Thymus (tissue), 11 donors: ENCODE measurements at regions not wholly inside any gene's neighbourhood (a gene's known extent, or its start where the extent isn't known, plus 50 kb on each side); places are given as distances from the start of the nearest gene placed in this dataset.

Experiments
- DNase-seq, 9 donors: peaks; one replicate each; pipeline ENCODE4 v3.0.0-alpha.2; 2013; ENCODE audit warnings: low spot score in 9 of 9, low read depth in 6 of 9, missing footprints in 1 of 9
- H3K27ac ChIP-seq, 2 donors: one replicate each; pipeline ENCODE4 v1.5.1; 2013; ENCODE audit warnings: control low read depth in 1 of 2, low read depth in 1 of 2, low read length in 1 of 2, mild to moderate bottlenecking in 1 of 2, moderate library complexity in 1 of 2
- H3K27me3 ChIP-seq, 2 donors: one replicate each; pipeline ENCODE4 v1.5.1; 2013; ENCODE audit warnings: low read length in 1 of 2; ENCODE audit not compliant: control insufficient read depth in 2 of 2, insufficient read depth in 1 of 2
- H3K36me3 ChIP-seq, 2 donors: one replicate each; pipeline ENCODE4 v1.5.1; 2013; ENCODE audit warnings: low read length in 1 of 2, mild to moderate bottlenecking in 1 of 2, moderate library complexity in 1 of 2; ENCODE audit not compliant: control insufficient read depth in 2 of 2, insufficient read depth in 2 of 2
- H3K4me1 ChIP-seq, 2 donors: one replicate each; pipeline ENCODE4 v1.5.1; 2013; ENCODE audit warnings: low read length in 2 of 2; ENCODE audit not compliant: control insufficient read depth in 2 of 2, insufficient read depth in 2 of 2
- H3K4me3 ChIP-seq, 2 donors: one replicate each; pipeline ENCODE4 v1.5.1; 2013; ENCODE audit warnings: low read length in 2 of 2, control low read depth in 1 of 2, mild to moderate bottlenecking in 1 of 2
- H3K9me3 ChIP-seq, 2 donors: one replicate each; pipeline ENCODE4 v1.5.1; 2013; ENCODE audit warnings: low read length in 1 of 2, mild to moderate bottlenecking in 1 of 2; ENCODE audit not compliant: control insufficient read depth in 2 of 2, insufficient read depth in 1 of 2
- WGBS: extraction: QIAGEN DNeasy Blood & Tissue Kit; methylation state at CpG from one replicate; pipeline ENCODE4 v1.1.7; 2013; 5-methylcytosine and 5-hydroxymethylcytosine counted together
- donor health status: healthy.

DNA sequence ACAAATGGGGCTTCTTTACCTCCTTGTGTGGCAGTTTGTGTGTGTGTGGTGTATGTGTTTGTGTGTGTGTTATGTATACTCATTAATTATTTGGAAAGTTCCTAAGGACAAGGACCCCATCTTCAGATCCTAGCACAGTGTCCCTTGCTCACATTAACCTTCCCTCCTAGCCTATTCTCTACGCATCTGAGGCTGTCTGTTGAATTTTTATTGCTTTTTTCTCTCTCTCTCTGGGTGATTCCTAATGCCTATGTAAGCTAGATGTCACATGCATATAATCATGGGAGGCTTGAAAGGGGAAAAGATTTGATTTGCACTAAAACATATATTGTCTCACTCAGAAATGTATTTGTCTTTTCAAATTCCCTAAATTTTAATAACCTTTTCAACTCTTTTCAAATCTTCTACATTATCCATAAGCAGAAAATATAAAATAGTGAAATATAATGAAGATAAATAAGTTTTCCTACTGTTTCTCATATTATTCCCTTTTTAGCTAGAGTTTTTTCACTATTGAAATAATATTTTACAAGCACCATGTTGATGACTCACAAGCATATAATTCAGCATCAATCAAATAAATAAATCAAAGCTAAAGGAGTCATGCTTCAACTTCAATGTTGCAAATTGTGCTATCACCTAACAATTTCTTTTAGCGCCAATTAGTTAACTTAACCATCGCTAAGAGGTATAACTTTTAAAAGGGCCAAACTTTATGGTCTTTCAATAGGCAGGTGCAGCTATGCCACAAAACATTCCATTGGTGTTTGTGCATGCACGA lies 199.0 kb upstream of the ERBB4 start:
- no peak overlapping the region for H3K4me3 ChIP-seq
- no peak overlapping the region for H3K27ac ChIP-seq
- no peaks in the 10 kb centered on the region for H3K36me3 ChIP-seq
- H3K9me3 ChIP-seq: no peaks in the 10 kb centered on the region
- DNase-seq: no peak
- no peaks in the 10 kb centered on the region for H3K4me1 ChIP-seq
- no peaks in the 10 kb centered on the region for H3K27me3 ChIP-seq
- 94% methylated on average over 4 of the region's 4 CpGs for WGBS

- 97% methylated on average over 1 of the region's 1 CpG for WGBS
- H3K4me1 ChIP-seq: no peaks in the 10 kb centered on the region
- H3K27me3 ChIP-seq: no peaks in the 10 kb centered on the region
- H3K4me3 ChIP-seq: no peak overlapping the region
- no peak overlapping the region for H3K27ac ChIP-seq
- no peak for DNase-seq
- H3K36me3 ChIP-seq: no peaks in the 10 kb centered on the region
- no peaks in the 10 kb centered on the region for H3K9me3 ChIP-seq
These were observed 197.8 kb upstream of the ERBB4 start for GRCh38 chr2:212736385-212736726.

- H3K27me3 ChIP-seq: no peaks in the 10 kb centered on the region
- H3K27ac ChIP-seq: no peak overlapping the region
- WGBS: 92% methylated on average over 4 of the region's 4 CpGs
- H3K4me3 ChIP-seq: no peak overlapping the region
- H3K9me3 ChIP-seq: no peaks in the 10 kb centered on the region
- no peaks in the 10 kb centered on the region for H3K36me3 ChIP-seq
- no peaks in the 10 kb centered on the region for H3K4me1 ChIP-seq
- DNase-seq: no peak
These were observed 194.7 kb upstream of the ERBB4 start for GRCh38 chr2:212733273-212733672.

DNA sequence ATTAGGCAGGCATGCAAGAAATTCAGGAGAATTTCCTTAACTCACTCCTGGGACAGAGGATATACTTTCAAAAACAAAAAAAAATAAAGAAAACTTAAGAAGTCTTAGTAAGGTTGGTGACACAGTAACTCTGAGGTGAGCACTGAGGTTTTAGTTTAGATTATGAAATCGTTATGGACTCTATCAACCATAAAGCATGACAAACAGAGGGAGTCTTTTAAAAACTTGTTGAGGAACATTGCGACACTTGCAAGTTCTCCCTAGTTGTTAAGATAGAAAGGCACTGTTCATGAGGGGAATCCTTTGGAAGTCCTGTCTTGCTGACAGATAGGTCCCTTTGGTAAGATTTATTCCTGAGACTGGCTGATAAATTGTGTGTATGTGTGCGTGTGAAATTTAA lies 194.3 kb upstream of the ERBB4 start:
- Histone ChIP-seq H3K27me3 (no peaks in the 10 kb centered on the region), H3K36me3 (no peaks in the 10 kb centered on the region), H3K27ac (no peak overlapping the region), H3K4me1 (no peaks in the 10 kb centered on the region), H3K9me3 (no peaks in the 10 kb centered on the region), H3K4me3 (no peak overlapping the region)
- no peak for DNase-seq
- WGBS: 96% methylated on average over 3 of the region's 3 CpGs

DNA sequence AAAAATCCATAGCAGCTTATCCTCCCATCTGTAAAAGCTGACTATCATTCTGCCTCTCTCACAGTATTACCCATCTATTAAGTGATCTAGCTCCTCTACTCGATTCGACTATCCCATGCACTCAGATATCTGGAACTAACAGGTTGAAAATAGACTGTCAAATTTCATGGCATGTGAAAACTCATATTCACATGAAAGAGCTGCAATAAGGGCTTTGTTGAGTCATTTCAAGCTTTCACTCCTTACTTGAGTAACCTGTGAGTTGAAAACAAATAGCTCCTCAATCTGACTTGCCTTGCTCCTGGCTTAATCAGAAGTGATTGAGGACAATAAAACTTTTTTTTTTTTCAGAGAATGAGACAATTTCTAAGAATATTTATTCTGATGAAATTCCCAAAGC lies 192.4 kb upstream of the ERBB4 start:
- no peaks in the 10 kb centered on the region for H3K9me3 ChIP-seq
- no peaks in the 10 kb centered on the region for H3K4me1 ChIP-seq
- DNase-seq: no peak
- 85% methylated on average over 2 of the region's 2 CpGs for WGBS
- H3K4me3 ChIP-seq: no peak overlapping the region
- H3K27ac ChIP-seq: no peak overlapping the region
- no peaks in the 10 kb centered on the region for H3K27me3 ChIP-seq
- no peaks in the 10 kb centered on the region for H3K36me3 ChIP-seq

DNA sequence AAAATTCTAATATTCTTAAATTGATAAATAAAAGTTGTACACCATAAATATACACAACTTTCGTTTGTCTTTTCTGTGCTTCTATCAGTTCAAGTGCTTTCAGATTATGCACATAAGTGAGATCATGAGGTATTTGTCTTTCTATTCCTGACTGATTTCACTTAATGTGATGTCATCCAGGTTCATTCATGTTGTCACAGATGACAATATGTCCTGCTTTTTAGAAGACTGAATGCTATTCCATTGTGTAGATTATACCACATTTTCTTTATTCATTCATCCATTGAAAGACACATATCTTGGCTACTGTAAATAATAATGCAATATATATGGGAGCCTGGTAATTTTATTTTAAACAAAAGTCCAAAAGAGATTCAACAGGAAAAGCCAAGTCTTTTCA lies 190.1 kb upstream of the ERBB4 start:
- DNase-seq: no peak
- 98% methylated on average over 1 of the region's 1 CpG for WGBS
- H3K27me3 ChIP-seq: no peaks in the 10 kb centered on the region
- no peaks in the 10 kb centered on the region for H3K36me3 ChIP-seq
- no peak overlapping the region for H3K4me3 ChIP-seq
- H3K9me3 ChIP-seq: no peaks in the 10 kb centered on the region
- no peak overlapping the region for H3K27ac ChIP-seq
- H3K4me1 ChIP-seq: no peaks in the 10 kb centered on the region

- Histone ChIP-seq H3K36me3 (no peaks in the 10 kb centered on the region), H3K4me3 (no peak overlapping the region), H3K27ac (no peak overlapping the region), H3K4me1 (no peaks in the 10 kb centered on the region), H3K27me3 (no peaks in the 10 kb centered on the region), H3K9me3 (no peaks in the 10 kb centered on the region)
- peak in 3 of 9 donors; percentile 2 to 31 (median 27) for DNase-seq
- WGBS: 95% methylated on average over 3 of the region's 3 CpGs
These were observed 189.1 kb upstream of the ERBB4 start for GRCh38 chr2:212727751-212728150.

DNA sequence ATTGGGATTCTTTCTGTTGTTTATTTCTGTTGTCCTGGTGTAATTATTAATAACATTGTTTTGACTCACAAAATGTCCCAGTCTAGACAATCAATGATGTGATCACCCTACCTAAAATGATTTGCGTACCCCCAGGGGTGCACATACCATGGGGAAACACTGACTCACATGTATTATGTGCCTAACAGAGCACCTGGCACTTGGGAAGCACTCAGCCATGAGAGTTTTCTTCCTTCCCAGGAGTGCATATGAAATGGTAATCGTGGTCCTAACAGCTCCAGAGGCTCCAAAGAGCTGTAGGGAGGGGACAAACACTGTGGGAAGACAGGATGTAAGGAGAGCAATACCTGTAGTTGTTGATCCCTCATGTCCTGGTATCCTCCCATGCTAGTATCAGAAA lies 187.8 kb upstream of the ERBB4 start:
- DNase-seq: no peak
- H3K27me3 ChIP-seq: no peaks in the 10 kb centered on the region
- H3K4me3 ChIP-seq: no peak overlapping the region
- no peak overlapping the region for H3K27ac ChIP-seq
- peaks cover 0 to 2% of the 10 kb centered on the region in 2 donors for H3K9me3 ChIP-seq
- H3K4me1 ChIP-seq: no peaks in the 10 kb centered on the region
- WGBS: 93% methylated on average over 2 of the region's 2 CpGs
- no peaks in the 10 kb centered on the region for H3K36me3 ChIP-seq

GRCh38 chr2:212725180-212725579 lies 186.6 kb upstream of the ERBB4 start:
- WGBS: 78% methylated on average over 4 of the region's 4 CpGs
- peaks cover 0 to 10% of the 10 kb centered on the region in 2 donors for H3K9me3 ChIP-seq
- DNase-seq: no peak

More at GRCh38 chr2:212725180-212725579, 186.6 kb upstream of the ERBB4 start:
- no peak overlapping the region for H3K4me3 ChIP-seq
- H3K27ac ChIP-seq: no peak overlapping the region
- H3K27me3 ChIP-seq: no peaks in the 10 kb centered on the region
- no peaks in the 10 kb centered on the region for H3K4me1 ChIP-seq
- H3K36me3 ChIP-seq: no peaks in the 10 kb centered on the region
